ENCODE measurements at regions not wholly inside any gene's neighbourhood (a gene's known extent, or its start where the extent isn't known, plus 50 kb on each side); places are given as distances from the start of the nearest gene placed in this dataset.

- H3K27me3 ChIP-seq (ENCODE audit: control insufficient read depth, low read length) = no peaks in the 10 kb centered on the region
- H4K20me1 ChIP-seq (ENCODE audit: control insufficient read depth, insufficient read depth, low read depth, low read length) = no peaks in the 10 kb centered on the region
- H3F3A ChIP-seq (ENCODE audit: control insufficient read depth, insufficient read depth) = no peaks in the 10 kb centered on the region
- no peak overlapping the region for H3K4me3 ChIP-seq (ENCODE audit: low read length)
- no peak overlapping the region for H3K4me2 ChIP-seq (ENCODE audit: low read length)
- H3K36me3 ChIP-seq (ENCODE audit: control insufficient read depth, low read length) = no peaks in the 10 kb centered on the region
- H3K9me2 ChIP-seq (replicated peaks; ENCODE audit: control insufficient read depth, low read length) = no peaks in the 10 kb centered on the region
- H3K79me2 ChIP-seq (ENCODE audit: control insufficient read depth, low read length) = no peaks in the 10 kb centered on the region
- H3K4me1 ChIP-seq (ENCODE audit: control insufficient read depth, low read length) = no peaks in the 10 kb centered on the region
- H3K9me3 ChIP-seq (ENCODE audit: control insufficient read depth, insufficient read depth, low read length) = no peaks in the 10 kb centered on the region
- H3K27ac ChIP-seq (ENCODE audit: low read depth, low read length) = no peak overlapping the region
- TF ChIP-seq EZH2phosphoT487 (IDR thresholded peaks at IDR 0.05; ENCODE audit: borderline replicate concordance, low read length) = no peak
- TF ChIP-seq CTCF (IDR thresholded peaks at IDR 0.05; ENCODE audit: low read depth, low read length, poor library complexity, severe bottlenecking) = no peak
Observed at GRCh38 chr1:82179131-82179530, 378.4 kb downstream of the ADGRL2 start.

GRCh38 chr1:82177192-82177591 is 376.5 kb downstream of the ADGRL2 start:
- no peak overlapping the region for H3K4me3 ChIP-seq (ENCODE audit: low read length)
- H3K27ac ChIP-seq (ENCODE audit: low read depth, low read length) = no peak overlapping the region
- H3K36me3 ChIP-seq (ENCODE audit: control insufficient read depth, low read length) = no peaks in the 10 kb centered on the region
- no peaks in the 10 kb centered on the region for H3K79me2 ChIP-seq (ENCODE audit: control insufficient read depth, low read length)
- H3F3A ChIP-seq (ENCODE audit: control insufficient read depth, insufficient read depth) = no peaks in the 10 kb centered on the region
- H4K20me1 ChIP-seq (ENCODE audit: control insufficient read depth, insufficient read depth, low read depth, low read length) = no peaks in the 10 kb centered on the region
- no peaks in the 10 kb centered on the region for H3K9me3 ChIP-seq (ENCODE audit: control insufficient read depth, insufficient read depth, low read length)
- no peaks in the 10 kb centered on the region for H3K9me2 ChIP-seq (replicated peaks; ENCODE audit: control insufficient read depth, low read length)
- H3K27me3 ChIP-seq (ENCODE audit: control insufficient read depth, low read length) = no peaks in the 10 kb centered on the region
- TF ChIP-seq EZH2phosphoT487 (IDR thresholded peaks at IDR 0.05; ENCODE audit: borderline replicate concordance, low read length) (no peak), CTCF (IDR thresholded peaks at IDR 0.05; ENCODE audit: low read depth, low read length, poor library complexity, severe bottlenecking) (no peak)
- H3K4me2 ChIP-seq (ENCODE audit: low read length) = no peak overlapping the region
- H3K4me1 ChIP-seq (ENCODE audit: control insufficient read depth, low read length) = no peaks in the 10 kb centered on the region

GRCh38 chr1:82171955-82172354 is 371.2 kb downstream of the ADGRL2 start:
- no peak overlapping the region for H3K4me3 ChIP-seq (ENCODE audit: low read length)
- H3K9me2 ChIP-seq (replicated peaks; ENCODE audit: control insufficient read depth, low read length) = no peaks in the 10 kb centered on the region
- no peak overlapping the region for H3K4me2 ChIP-seq (ENCODE audit: low read length)
- no peak overlapping the region for H3K27ac ChIP-seq (ENCODE audit: low read depth, low read length)
- H3F3A ChIP-seq (ENCODE audit: control insufficient read depth, insufficient read depth) = no peaks in the 10 kb centered on the region
- H3K79me2 ChIP-seq (ENCODE audit: control insufficient read depth, low read length) = no peaks in the 10 kb centered on the region
- H4K20me1 ChIP-seq (ENCODE audit: control insufficient read depth, insufficient read depth, low read depth, low read length) = no peaks in the 10 kb centered on the region
- H3K27me3 ChIP-seq (ENCODE audit: control insufficient read depth, low read length) = no peaks in the 10 kb centered on the region
- no peaks in the 10 kb centered on the region for H3K4me1 ChIP-seq (ENCODE audit: control insufficient read depth, low read length)
- H3K36me3 ChIP-seq (ENCODE audit: control insufficient read depth, low read length) = no peaks in the 10 kb centered on the region
- no peaks in the 10 kb centered on the region for H3K9me3 ChIP-seq (ENCODE audit: control insufficient read depth, insufficient read depth, low read length)
- no peak for TF ChIP-seq CTCF (IDR thresholded peaks at IDR 0.05; ENCODE audit: low read depth, low read length, poor library complexity, severe bottlenecking)
- TF ChIP-seq EZH2phosphoT487 (IDR thresholded peaks at IDR 0.05; ENCODE audit: borderline replicate concordance, low read length) = no peak

- no peak overlapping the region for H3K27ac ChIP-seq (ENCODE audit: low read depth, low read length)
Observed at GRCh38 chr1:82168482-82168881, 367.7 kb downstream of the ADGRL2 start.

More at GRCh38 chr1:82168482-82168881, 367.7 kb downstream of the ADGRL2 start:
- Histone ChIP-seq H3K36me3 (ENCODE audit: control insufficient read depth, low read length) (no peaks in the 10 kb centered on the region), H3K4me2 (ENCODE audit: low read length) (no peak overlapping the region), H4K20me1 (ENCODE audit: control insufficient read depth, insufficient read depth, low read depth, low read length) (no peaks in the 10 kb centered on the region), H3K79me2 (ENCODE audit: control insufficient read depth, low read length) (no peaks in the 10 kb centered on the region), H3F3A (ENCODE audit: control insufficient read depth, insufficient read depth) (no peaks in the 10 kb centered on the region), H3K27me3 (ENCODE audit: control insufficient read depth, low read length) (no peaks in the 10 kb centered on the region), H3K4me1 (ENCODE audit: control insufficient read depth, low read length) (no peaks in the 10 kb centered on the region), H3K4me3 (ENCODE audit: low read length) (no peak overlapping the region), H3K9me3 (ENCODE audit: control insufficient read depth, insufficient read depth, low read length) (no peaks in the 10 kb centered on the region), H3K9me2 (replicated peaks; ENCODE audit: control insufficient read depth, low read length) (no peaks in the 10 kb centered on the region)
- TF ChIP-seq CTCF (IDR thresholded peaks at IDR 0.05; ENCODE audit: low read depth, low read length, poor library complexity, severe bottlenecking) = no peak
- TF ChIP-seq EZH2phosphoT487 (IDR thresholded peaks at IDR 0.05; ENCODE audit: borderline replicate concordance, low read length) = no peak
